ENCODE measurements at regions not wholly inside any gene's neighbourhood (a gene's known extent, or its start where the extent isn't known, plus 50 kb on each side); places are given as distances from the start of the nearest gene placed in this dataset.

DNA sequence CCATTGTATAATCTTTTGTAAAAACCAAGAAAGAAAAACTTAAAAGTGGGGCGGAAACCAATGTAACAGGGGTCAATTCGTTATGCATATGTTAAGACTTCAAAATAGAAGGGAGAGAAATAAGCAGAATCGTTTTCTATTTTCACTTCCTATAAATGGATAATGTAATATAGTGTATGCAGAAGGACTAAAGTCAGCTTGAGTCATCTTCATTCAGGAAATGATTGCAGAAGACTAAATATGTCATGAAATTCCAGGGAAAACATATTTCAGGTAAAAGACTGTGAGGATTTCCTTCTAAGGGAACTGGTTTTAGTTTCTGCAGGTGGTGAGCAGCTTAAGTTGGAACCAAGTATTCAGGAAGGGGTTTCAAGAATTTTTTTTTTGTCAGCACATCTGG is 753.3 kb downstream of the IRX1 start:
- H3K27me3 ChIP-seq (ENCODE audit: insufficient read depth, low read length, poor library complexity), result no peaks in the 10 kb centered on the region
- H3K36me3 ChIP-seq (ENCODE audit: control insufficient read depth, insufficient read depth, low read length), result no peaks in the 10 kb centered on the region

DNA sequence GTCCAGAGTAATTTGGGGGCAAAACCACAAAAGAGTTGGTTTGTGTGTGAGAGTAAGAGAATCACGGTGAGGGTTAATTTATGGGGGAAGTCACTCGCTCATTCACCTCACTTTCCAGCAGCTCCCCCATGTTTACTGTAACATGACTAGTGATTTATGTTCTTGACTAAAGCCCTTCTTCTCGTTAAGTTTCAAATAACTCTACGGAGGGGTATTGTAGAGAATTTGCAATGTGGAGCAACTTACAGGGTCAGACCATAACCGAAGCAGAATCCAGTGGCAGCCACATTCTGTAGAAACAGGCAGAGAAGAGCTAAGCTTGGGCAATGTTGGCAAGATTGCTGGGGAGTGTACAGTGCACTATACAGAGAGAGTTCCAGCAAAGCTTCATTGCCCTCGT is 760.6 kb downstream of the IRX1 start:
- Histone ChIP-seq H3K18ac (ENCODE audit: low read length) (no peak overlapping the region), H3K27ac (ENCODE audit: low read depth, low read length) (no peak overlapping the region), H3K4ac (ENCODE audit: low read depth, low read length) (no peak overlapping the region), H4K5ac (ENCODE audit: low read length) (no peak overlapping the region), H4K8ac (ENCODE audit: low read depth, low read length) (no peak overlapping the region), H2BK120ac (ENCODE audit: low read depth, low read length) (no peak overlapping the region), H2BK5ac (ENCODE audit: low read length) (no peak overlapping the region), H3K79me1 (ENCODE audit: low read length) (no peaks in the 10 kb centered on the region), H3K79me2 (ENCODE audit: control insufficient read depth, insufficient read depth, low read length) (no peaks in the 10 kb centered on the region), H2AK5ac (ENCODE audit: low read length) (no peak overlapping the region), H3K9ac (ENCODE audit: low read length) (no peak overlapping the region), H3K36me3 (ENCODE audit: control insufficient read depth, insufficient read depth, low read length) (no peaks in the 10 kb centered on the region), H3K56ac (ENCODE audit: low read length) (no peak overlapping the region), H3K4me1 (ENCODE audit: control insufficient read depth, low read depth, low read length) (no peaks in the 10 kb centered on the region), H3K27me3 (ENCODE audit: insufficient read depth, low read length, poor library complexity) (no peaks in the 10 kb centered on the region), H2BK15ac (replicated peaks; ENCODE audit: low read depth) (no peak overlapping the region), H3K23ac (ENCODE audit: low read length) (no peak overlapping the region), H3K4me3 (ENCODE audit: low read length) (no peak overlapping the region), H3K4me2 (ENCODE audit: low read length) (no peak overlapping the region)
- no CpG with 5 or more reads among the region's 6 CpGs for WGBS (ENCODE audit: extremely low coverage, insufficient coverage, low lambda C conversion rate)
- DNase-seq, result no peak

More for the DNA sequence above, 753.3 kb downstream of the IRX1 start:
- no CpG with 5 or more reads among the region's 3 CpGs for WGBS (ENCODE audit: extremely low coverage, insufficient coverage, low lambda C conversion rate)
- Histone ChIP-seq H3K79me1 (ENCODE audit: low read length) (no peaks in the 10 kb centered on the region), H4K5ac (ENCODE audit: low read length) (no peak overlapping the region), H4K8ac (ENCODE audit: low read depth, low read length) (no peak overlapping the region), H3K23ac (ENCODE audit: low read length) (no peak overlapping the region), H3K79me2 (ENCODE audit: control insufficient read depth, insufficient read depth, low read length) (no peaks in the 10 kb centered on the region), H3K4me3 (ENCODE audit: low read length) (no peak overlapping the region), H2AK5ac (ENCODE audit: low read length) (no peak overlapping the region), H3K56ac (ENCODE audit: low read length) (no peak overlapping the region), H2BK120ac (ENCODE audit: low read depth, low read length) (no peak overlapping the region), H3K27ac (ENCODE audit: low read depth, low read length) (no peak overlapping the region), H2BK15ac (replicated peaks; ENCODE audit: low read depth) (no peak overlapping the region), H3K18ac (ENCODE audit: low read length) (no peak overlapping the region), H3K4me2 (ENCODE audit: low read length) (no peak overlapping the region), H3K4me1 (ENCODE audit: control insufficient read depth, low read depth, low read length) (no peaks in the 10 kb centered on the region), H3K4ac (ENCODE audit: low read depth, low read length) (no peak overlapping the region), H2BK5ac (ENCODE audit: low read length) (no peak overlapping the region), H3K9ac (ENCODE audit: low read length) (no peak overlapping the region)
- DNase-seq, result no peak

DNA sequence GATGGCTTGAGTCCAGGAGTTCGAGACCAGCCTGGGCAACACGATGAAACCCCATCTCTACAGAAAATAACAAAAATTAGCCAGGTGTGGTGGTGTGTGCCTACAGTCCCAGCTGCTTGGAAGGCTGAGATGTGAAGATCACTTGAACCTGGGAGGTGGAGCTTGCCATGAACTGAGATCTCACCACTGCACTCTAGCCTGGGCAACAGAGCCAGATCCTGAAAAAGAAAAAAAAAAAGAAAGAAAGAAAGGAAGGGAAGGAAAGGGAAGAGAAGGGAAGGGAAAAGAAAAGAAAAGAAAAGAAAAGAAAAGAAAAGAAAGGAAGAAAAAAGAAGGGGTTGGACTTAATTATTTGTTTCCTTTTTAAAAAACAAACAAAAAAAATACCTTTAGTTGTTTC is 764.2 kb downstream of the IRX1 start:
- no CpG with 5 or more reads among the region's 2 CpGs for WGBS (ENCODE audit: extremely low coverage, insufficient coverage, low lambda C conversion rate)
- no peak overlapping the region for H3K4me2 ChIP-seq (ENCODE audit: low read length)
- no peak overlapping the region for H3K4me3 ChIP-seq (ENCODE audit: low read length)
- no peak overlapping the region for H3K56ac ChIP-seq (ENCODE audit: low read length)
- H3K18ac ChIP-seq (ENCODE audit: low read length), result no peak overlapping the region
- no peak overlapping the region for H3K9ac ChIP-seq (ENCODE audit: low read length)
- no peak overlapping the region for H2BK5ac ChIP-seq (ENCODE audit: low read length)
- no peaks in the 10 kb centered on the region for H3K79me1 ChIP-seq (ENCODE audit: low read length)
- H3K4ac ChIP-seq (ENCODE audit: low read depth, low read length), result no peak overlapping the region
- H4K8ac ChIP-seq (ENCODE audit: low read depth, low read length), result no peak overlapping the region
- H4K5ac ChIP-seq (ENCODE audit: low read length), result no peak overlapping the region
- DNase-seq, result no peak
- H3K27me3 ChIP-seq (ENCODE audit: insufficient read depth, low read length, poor library complexity), result no peaks in the 10 kb centered on the region
- no peak overlapping the region for H2BK15ac ChIP-seq (replicated peaks; ENCODE audit: low read depth)
- no peak overlapping the region for H3K23ac ChIP-seq (ENCODE audit: low read length)
- no peak overlapping the region for H2BK120ac ChIP-seq (ENCODE audit: low read depth, low read length)
- H3K27ac ChIP-seq (ENCODE audit: low read depth, low read length), result no peak overlapping the region
- H2AK5ac ChIP-seq (ENCODE audit: low read length), result no peak overlapping the region
- no peaks in the 10 kb centered on the region for H3K36me3 ChIP-seq (ENCODE audit: control insufficient read depth, insufficient read depth, low read length)
- no peaks in the 10 kb centered on the region for H3K79me2 ChIP-seq (ENCODE audit: control insufficient read depth, insufficient read depth, low read length)
- H3K4me1 ChIP-seq (ENCODE audit: control insufficient read depth, low read depth, low read length), result no peaks in the 10 kb centered on the region

DNA sequence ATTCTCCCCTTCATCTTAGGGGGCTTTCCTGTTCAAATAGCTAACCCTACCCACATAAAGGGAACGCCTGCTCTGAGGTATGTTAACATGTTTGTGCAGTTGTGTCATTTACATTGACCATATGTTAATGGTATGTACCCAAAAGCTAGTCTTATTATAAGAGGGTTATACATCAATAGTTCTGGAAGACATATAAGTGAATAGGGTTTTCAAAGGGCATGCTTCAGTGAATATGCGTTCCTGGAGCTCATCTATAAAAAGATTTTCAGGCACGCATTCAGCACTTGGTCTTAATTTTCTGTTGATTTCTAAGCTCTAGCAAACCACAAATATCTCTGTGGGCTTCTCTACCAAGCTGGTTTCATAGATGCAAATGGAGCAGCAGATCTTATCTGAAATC is 766.1 kb downstream of the IRX1 start:
- Histone ChIP-seq H3K79me1 (ENCODE audit: low read length) (no peaks in the 10 kb centered on the region), H3K18ac (ENCODE audit: low read length) (no peak overlapping the region), H3K4me2 (ENCODE audit: low read length) (no peak overlapping the region), H3K9ac (ENCODE audit: low read length) (no peak overlapping the region), H3K4ac (ENCODE audit: low read depth, low read length) (no peak overlapping the region), H3K79me2 (ENCODE audit: control insufficient read depth, insufficient read depth, low read length) (no peaks in the 10 kb centered on the region), H3K4me1 (ENCODE audit: control insufficient read depth, low read depth, low read length) (no peaks in the 10 kb centered on the region), H4K5ac (ENCODE audit: low read length) (no peak overlapping the region), H3K23ac (ENCODE audit: low read length) (no peak overlapping the region), H3K27me3 (ENCODE audit: insufficient read depth, low read length, poor library complexity) (no peaks in the 10 kb centered on the region), H2BK5ac (ENCODE audit: low read length) (no peak overlapping the region), H4K8ac (ENCODE audit: low read depth, low read length) (no peak overlapping the region), H2BK120ac (ENCODE audit: low read depth, low read length) (no peak overlapping the region), H2AK5ac (ENCODE audit: low read length) (no peak overlapping the region), H2BK15ac (replicated peaks; ENCODE audit: low read depth) (no peak overlapping the region), H3K56ac (ENCODE audit: low read length) (no peak overlapping the region), H3K27ac (ENCODE audit: low read depth, low read length) (no peak overlapping the region), H3K4me3 (ENCODE audit: low read length) (no peak overlapping the region), H3K36me3 (ENCODE audit: control insufficient read depth, insufficient read depth, low read length) (no peaks in the 10 kb centered on the region)
- no CpG with 5 or more reads among the region's 3 CpGs for whole genome bisulfite sequencing (ENCODE audit: extremely low coverage, insufficient coverage, low lambda C conversion rate)
- DNase-seq, result no peak

DNA sequence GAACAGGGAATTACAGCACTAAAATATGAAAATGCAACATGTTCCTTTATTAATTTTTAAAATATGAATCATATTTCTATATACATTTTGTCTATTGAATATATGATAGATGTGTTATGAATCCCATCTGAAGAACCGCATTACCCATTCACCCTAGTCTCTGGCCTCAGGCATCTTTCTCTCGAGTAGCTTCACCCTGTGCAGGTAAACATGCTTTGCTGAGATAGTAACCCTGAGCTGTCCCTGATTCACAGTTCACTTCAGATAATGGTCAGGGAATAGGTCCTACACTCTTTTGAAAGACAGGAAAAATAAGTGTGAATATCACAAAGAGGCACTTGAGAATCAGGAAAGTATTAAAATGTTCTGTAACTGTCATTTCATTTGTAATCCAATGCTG is 766.8 kb downstream of the IRX1 start:
- Histone ChIP-seq H3K27me3 (ENCODE audit: insufficient read depth, low read length, poor library complexity) (no peaks in the 10 kb centered on the region), H3K79me2 (ENCODE audit: control insufficient read depth, insufficient read depth, low read length) (no peaks in the 10 kb centered on the region), H3K56ac (ENCODE audit: low read length) (no peak overlapping the region), H2BK5ac (ENCODE audit: low read length) (no peak overlapping the region), H2AK5ac (ENCODE audit: low read length) (no peak overlapping the region), H3K18ac (ENCODE audit: low read length) (no peak overlapping the region), H4K8ac (ENCODE audit: low read depth, low read length) (no peak overlapping the region), H3K4me3 (ENCODE audit: low read length) (no peak overlapping the region), H3K36me3 (ENCODE audit: control insufficient read depth, insufficient read depth, low read length) (no peaks in the 10 kb centered on the region), H4K5ac (ENCODE audit: low read length) (no peak overlapping the region), H3K4me2 (ENCODE audit: low read length) (no peak overlapping the region), H3K79me1 (ENCODE audit: low read length) (no peaks in the 10 kb centered on the region), H2BK120ac (ENCODE audit: low read depth, low read length) (no peak overlapping the region), H3K27ac (ENCODE audit: low read depth, low read length) (no peak overlapping the region), H3K4me1 (ENCODE audit: control insufficient read depth, low read depth, low read length) (no peaks in the 10 kb centered on the region), H2BK15ac (replicated peaks; ENCODE audit: low read depth) (no peak overlapping the region), H3K4ac (ENCODE audit: low read depth, low read length) (no peak overlapping the region), H3K23ac (ENCODE audit: low read length) (no peak overlapping the region), H3K9ac (ENCODE audit: low read length) (no peak overlapping the region)
- WGBS (ENCODE audit: extremely low coverage, insufficient coverage, low lambda C conversion rate), result no CpG with 5 or more reads among the region's 2 CpGs
- no peak for DNase-seq

DNA sequence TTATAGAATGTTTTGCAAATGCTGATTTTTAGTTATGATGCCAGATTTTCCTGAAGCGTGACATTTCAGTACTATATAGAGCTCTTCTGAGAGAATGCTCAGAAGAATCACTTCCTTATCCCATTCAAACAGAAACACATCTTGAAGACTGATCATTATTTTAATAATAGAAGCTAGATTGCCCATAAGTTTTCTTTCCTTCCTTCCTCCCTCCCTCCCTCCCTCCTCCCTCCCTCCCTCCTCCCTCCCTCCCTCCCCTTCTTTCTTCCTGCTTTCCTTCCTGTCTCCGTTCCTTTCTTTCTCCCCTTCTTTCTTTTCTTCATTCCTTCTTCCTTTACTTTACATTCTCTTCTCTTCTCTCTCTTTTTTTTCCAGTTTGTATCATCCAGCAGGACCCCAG is 767.4 kb downstream of the IRX1 start:
- H3K23ac ChIP-seq (ENCODE audit: low read length), result no peak overlapping the region
- no peak overlapping the region for H4K8ac ChIP-seq (ENCODE audit: low read depth, low read length)
- H2BK5ac ChIP-seq (ENCODE audit: low read length), result no peak overlapping the region
- H2AK5ac ChIP-seq (ENCODE audit: low read length), result no peak overlapping the region
- no peaks in the 10 kb centered on the region for H3K79me2 ChIP-seq (ENCODE audit: control insufficient read depth, insufficient read depth, low read length)
- H4K5ac ChIP-seq (ENCODE audit: low read length), result no peak overlapping the region
- no peaks in the 10 kb centered on the region for H3K27me3 ChIP-seq (ENCODE audit: insufficient read depth, low read length, poor library complexity)
- H3K79me1 ChIP-seq (ENCODE audit: low read length), result no peaks in the 10 kb centered on the region
- H3K27ac ChIP-seq (ENCODE audit: low read depth, low read length), result no peak overlapping the region
- no peaks in the 10 kb centered on the region for H3K36me3 ChIP-seq (ENCODE audit: control insufficient read depth, insufficient read depth, low read length)
- no CpG with 5 or more reads among the region's 2 CpGs for WGBS (ENCODE audit: extremely low coverage, insufficient coverage, low lambda C conversion rate)
- no peak overlapping the region for H2BK15ac ChIP-seq (replicated peaks; ENCODE audit: low read depth)
- no peaks in the 10 kb centered on the region for H3K4me1 ChIP-seq (ENCODE audit: control insufficient read depth, low read depth, low read length)
- H3K4ac ChIP-seq (ENCODE audit: low read depth, low read length), result no peak overlapping the region
- DNase-seq, result no peak
- H3K56ac ChIP-seq (ENCODE audit: low read length), result no peak overlapping the region
- no peak overlapping the region for H3K4me2 ChIP-seq (ENCODE audit: low read length)
- no peak overlapping the region for H3K9ac ChIP-seq (ENCODE audit: low read length)
- no peak overlapping the region for H3K18ac ChIP-seq (ENCODE audit: low read length)
- no peak overlapping the region for H3K4me3 ChIP-seq (ENCODE audit: low read length)
- H2BK120ac ChIP-seq (ENCODE audit: low read depth, low read length), result no peak overlapping the region
